Ishikawa (cell line): ENCODE measurements at regions not wholly inside any gene's neighbourhood (a gene's known extent, or its start where the extent isn't known, plus 50 kb on each side); places are given as distances from the start of the nearest gene placed in this dataset.

ENCODE experiments used
- CEBPB ChIP-seq: IDR thresholded peaks from 2 replicates; pipeline ENCODE4 v1.6.1; 2012
- CREB1 ChIP-seq: IDR thresholded peaks from 2 replicates; pipeline ENCODE4 v1.6.1; 2012; ENCODE audit warnings: low read depth
- EGR1 ChIP-seq: IDR thresholded peaks from 2 replicates; pipeline ENCODE4 v1.6.1; 2012
- EP300 ChIP-seq: IDR thresholded peaks from 2 replicates; pipeline ENCODE4 v1.6.1; 2012; ENCODE audit warnings: borderline replicate concordance
- FOXM1 ChIP-seq: IDR thresholded peaks from 2 replicates; pipeline ENCODE4 v1.6.1; 2012; ENCODE audit warnings: low read depth, borderline replicate concordance
- NFIC ChIP-seq: IDR thresholded peaks from 2 replicates; pipeline ENCODE4 v1.6.1; 2012
- RAD21 ChIP-seq: IDR thresholded peaks from 2 replicates; pipeline ENCODE4 v1.6.1; 2012; ENCODE audit warnings: low read depth
- TAF1 ChIP-seq: IDR thresholded peaks from 2 replicates; pipeline ENCODE4 v1.6.1; 2012; ENCODE audit warnings: low read depth, mild to moderate bottlenecking
- TCF12 ChIP-seq: IDR thresholded peaks from 2 replicates; pipeline ENCODE4 v1.6.1; 2012; ENCODE audit warnings: low read depth
- TEAD4 ChIP-seq: IDR thresholded peaks from 2 replicates; pipeline ENCODE4 v1.6.1; 2012
- YY1 ChIP-seq: IDR thresholded peaks from 2 replicates; pipeline ENCODE4 v1.6.1; 2012; ENCODE audit warnings: low read depth
- ZBTB7A ChIP-seq: IDR thresholded peaks from 2 replicates; pipeline ENCODE4 v1.6.1; 2012; ENCODE audit warnings: low read depth
- TF ChIP-seq, protein P1 (sequence below): IDR thresholded peaks from 2 replicates; pipeline ENCODE4 v1.6.1; 2012; ENCODE audit warnings: low read depth, mild to moderate bottlenecking
- TF ChIP-seq, protein P2 (sequence below): IDR thresholded peaks from 2 replicates; pipeline ENCODE4 v1.6.1; 2012
- TF ChIP-seq, protein P3 (sequence below): IDR thresholded peaks from 2 replicates; pipeline ENCODE4 v1.6.1; 2012

DNA sequence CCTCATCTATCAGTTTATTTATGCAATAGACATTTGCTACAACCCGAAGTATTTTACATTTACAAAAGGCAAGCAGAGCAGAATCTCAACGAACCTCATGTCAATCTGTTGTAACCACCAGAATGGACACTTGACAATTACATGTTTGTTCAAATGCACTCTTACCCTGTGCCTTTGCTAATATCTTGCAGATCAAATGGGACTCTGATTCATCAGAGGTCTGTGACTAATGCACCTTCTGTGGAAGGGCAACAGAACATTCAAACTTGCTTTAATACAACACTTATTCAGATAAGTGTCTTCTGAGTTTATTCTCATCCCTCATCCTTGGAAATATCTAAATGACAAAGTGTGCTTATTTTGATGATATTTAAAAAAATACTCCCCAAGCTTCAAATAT, 644.7 kb upstream of the PCDH10 start:
- no peak for TF ChIP-seq RAD21
- no peak for TF ChIP-seq NFIC
- no peak for TF ChIP-seq EGR1
- TF ChIP-seq EP300, result no peak
- TF ChIP-seq YY1, result no peak
- TF ChIP-seq TCF12, result no peak
- TF ChIP-seq TEAD4, result no peak
- TF ChIP-seq, protein P1, sequence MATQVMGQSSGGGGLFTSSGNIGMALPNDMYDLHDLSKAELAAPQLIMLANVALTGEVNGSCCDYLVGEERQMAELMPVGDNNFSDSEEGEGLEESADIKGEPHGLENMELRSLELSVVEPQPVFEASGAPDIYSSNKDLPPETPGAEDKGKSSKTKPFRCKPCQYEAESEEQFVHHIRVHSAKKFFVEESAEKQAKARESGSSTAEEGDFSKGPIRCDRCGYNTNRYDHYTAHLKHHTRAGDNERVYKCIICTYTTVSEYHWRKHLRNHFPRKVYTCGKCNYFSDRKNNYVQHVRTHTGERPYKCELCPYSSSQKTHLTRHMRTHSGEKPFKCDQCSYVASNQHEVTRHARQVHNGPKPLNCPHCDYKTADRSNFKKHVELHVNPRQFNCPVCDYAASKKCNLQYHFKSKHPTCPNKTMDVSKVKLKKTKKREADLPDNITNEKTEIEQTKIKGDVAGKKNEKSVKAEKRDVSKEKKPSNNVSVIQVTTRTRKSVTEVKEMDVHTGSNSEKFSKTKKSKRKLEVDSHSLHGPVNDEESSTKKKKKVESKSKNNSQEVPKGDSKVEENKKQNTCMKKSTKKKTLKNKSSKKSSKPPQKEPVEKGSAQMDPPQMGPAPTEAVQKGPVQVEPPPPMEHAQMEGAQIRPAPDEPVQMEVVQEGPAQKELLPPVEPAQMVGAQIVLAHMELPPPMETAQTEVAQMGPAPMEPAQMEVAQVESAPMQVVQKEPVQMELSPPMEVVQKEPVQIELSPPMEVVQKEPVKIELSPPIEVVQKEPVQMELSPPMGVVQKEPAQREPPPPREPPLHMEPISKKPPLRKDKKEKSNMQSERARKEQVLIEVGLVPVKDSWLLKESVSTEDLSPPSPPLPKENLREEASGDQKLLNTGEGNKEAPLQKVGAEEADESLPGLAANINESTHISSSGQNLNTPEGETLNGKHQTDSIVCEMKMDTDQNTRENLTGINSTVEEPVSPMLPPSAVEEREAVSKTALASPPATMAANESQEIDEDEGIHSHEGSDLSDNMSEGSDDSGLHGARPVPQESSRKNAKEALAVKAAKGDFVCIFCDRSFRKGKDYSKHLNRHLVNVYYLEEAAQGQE, result no peak
- TF ChIP-seq CREB1, result no peak
- TF ChIP-seq FOXM1, result no peak
- TF ChIP-seq TAF1, result no peak
- TF ChIP-seq CEBPB, result no peak
- TF ChIP-seq, protein P2, sequence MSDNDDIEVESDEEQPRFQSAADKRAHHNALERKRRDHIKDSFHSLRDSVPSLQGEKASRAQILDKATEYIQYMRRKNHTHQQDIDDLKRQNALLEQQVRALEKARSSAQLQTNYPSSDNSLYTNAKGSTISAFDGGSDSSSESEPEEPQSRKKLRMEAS, result no peak
- no peak for TF ChIP-seq ZBTB7A
- TF ChIP-seq, protein P3, sequence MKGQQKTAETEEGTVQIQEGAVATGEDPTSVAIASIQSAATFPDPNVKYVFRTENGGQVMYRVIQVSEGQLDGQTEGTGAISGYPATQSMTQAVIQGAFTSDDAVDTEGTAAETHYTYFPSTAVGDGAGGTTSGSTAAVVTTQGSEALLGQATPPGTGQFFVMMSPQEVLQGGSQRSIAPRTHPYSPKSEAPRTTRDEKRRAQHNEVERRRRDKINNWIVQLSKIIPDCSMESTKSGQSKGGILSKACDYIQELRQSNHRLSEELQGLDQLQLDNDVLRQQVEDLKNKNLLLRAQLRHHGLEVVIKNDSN, result no peak

DNA sequence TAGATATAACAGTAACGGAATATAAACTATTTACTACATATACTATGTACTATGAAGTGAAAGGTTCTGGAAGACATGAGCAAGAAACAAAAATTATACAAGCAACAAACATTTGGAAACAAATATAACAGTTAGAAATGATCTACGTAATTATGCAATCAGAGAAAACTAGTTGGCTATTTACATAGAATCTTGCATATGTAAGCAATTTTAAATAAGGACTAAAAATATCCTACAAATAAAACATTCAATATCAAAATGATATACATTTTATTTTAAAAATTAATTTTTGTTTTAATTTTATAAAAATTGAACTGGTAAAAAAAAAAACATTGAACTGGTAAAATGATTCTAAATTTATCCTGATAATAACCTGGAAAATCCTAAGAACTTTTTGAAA, 642.5 kb upstream of the PCDH10 start:
- TF ChIP-seq TAF1 (no peak), CEBPB (no peak), NFIC (no peak), EP300 (no peak), FOXM1 (no peak), TCF12 (no peak), EGR1 (no peak), ZBTB7A (no peak), RAD21 (no peak), YY1 (no peak), TEAD4 (no peak), CREB1 (no peak)
- TF ChIP-seq, protein P1, result no peak
- TF ChIP-seq, protein P3, result no peak
- TF ChIP-seq, protein P2, result no peak

DNA sequence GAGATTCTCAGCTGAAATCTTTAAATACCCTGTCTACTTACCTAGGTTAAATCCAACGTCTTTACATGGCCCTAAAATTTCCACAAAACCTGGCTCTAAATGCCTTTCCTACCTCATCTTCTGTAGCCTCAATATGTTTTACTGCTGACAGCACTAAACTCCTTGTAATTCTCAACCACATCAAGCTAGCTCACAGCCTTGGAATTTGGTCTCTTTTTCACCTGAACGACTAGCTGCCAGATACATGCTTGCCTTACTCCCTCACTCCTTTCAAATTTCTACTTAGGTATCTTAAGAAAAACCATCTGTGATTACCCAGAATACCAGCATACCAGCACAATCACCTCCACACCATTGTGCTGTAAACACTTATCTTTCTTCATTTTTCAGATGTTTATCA, 635.6 kb upstream of the PCDH10 start:
- TF ChIP-seq, protein P2, result no peak
- TF ChIP-seq TAF1, result no peak
- TF ChIP-seq, protein P1, result no peak
- no peak for TF ChIP-seq CEBPB
- no peak for TF ChIP-seq TEAD4
- TF ChIP-seq NFIC, result no peak
- no peak for TF ChIP-seq EP300
- no peak for TF ChIP-seq ZBTB7A
- TF ChIP-seq EGR1, result no peak
- TF ChIP-seq FOXM1, result no peak
- TF ChIP-seq RAD21, result no peak
- TF ChIP-seq, protein P3, result no peak
- TF ChIP-seq CREB1, result no peak
- no peak for TF ChIP-seq TCF12
- no peak for TF ChIP-seq YY1

DNA sequence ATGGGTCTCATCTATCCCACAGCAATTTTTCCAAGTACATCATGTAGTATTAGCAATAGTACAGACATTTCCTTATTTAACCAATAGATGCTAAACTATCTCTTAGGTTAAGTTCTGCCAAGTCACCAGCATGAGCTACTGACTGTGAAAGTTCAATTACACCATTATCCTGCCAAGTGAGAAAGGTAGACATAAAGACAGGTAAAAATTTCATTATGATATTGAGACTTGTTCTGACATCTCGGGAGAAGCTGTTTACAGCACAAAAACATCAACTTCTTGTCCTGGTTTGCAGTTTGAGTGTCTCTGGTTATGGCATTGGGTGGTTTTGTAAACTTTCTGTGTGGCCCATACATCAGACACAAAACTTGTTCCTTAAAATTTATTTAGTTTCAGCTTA, 622.4 kb upstream of the PCDH10 start:
- TF ChIP-seq, protein P3, result no peak
- TF ChIP-seq, protein P1, result no peak
- TF ChIP-seq FOXM1 (no peak), TAF1 (no peak), YY1 (no peak), TEAD4 (no peak), ZBTB7A (no peak)
- TF ChIP-seq, protein P2, result no peak
